ENCODE measurements at regions not wholly inside any gene's neighbourhood (a gene's known extent, or its start where the extent isn't known, plus 50 kb on each side); places are given as distances from the start of the nearest gene placed in this dataset.

GRCh38 chr13:89678466-89679121 is 1668.9 kb upstream of the MIR17HG start:
- TF ChIP-seq CTCF (conservative IDR thresholded peaks at IDR 0.05): no peak
- Mint-ChIP-seq H3K27ac (no peak overlapping the region), H3K9me3 (no peaks in the 10 kb centered on the region), H3K36me3 (no peaks in the 10 kb centered on the region), H3K4me3 (no peak overlapping the region), H3K27me3 (peaks cover 8% of the 10 kb centered on the region), H3K4me1 (ENCODE audit: unreplicated experiment) (peaks cover 4% of the 10 kb centered on the region)
- DNase-seq (ENCODE audit: extremely low spot score, unreplicated experiment): no peak

- no peak for TF ChIP-seq CTCF (conservative IDR thresholded peaks at IDR 0.05)
- H3K4me3 Mint-ChIP-seq: no peak overlapping the region
- H3K36me3 Mint-ChIP-seq: no peaks in the 10 kb centered on the region
- no peaks in the 10 kb centered on the region for H3K9me3 Mint-ChIP-seq
- peaks cover 11% of the 10 kb centered on the region for H3K27me3 Mint-ChIP-seq
- no peak overlapping the region for H3K27ac Mint-ChIP-seq
- DNase-seq (ENCODE audit: extremely low spot score, unreplicated experiment): no peak
- H3K4me1 Mint-ChIP-seq (ENCODE audit: unreplicated experiment): peaks cover 3% of the 10 kb centered on the region
Observed at GRCh38 chr13:89684896-89685295, 1662.6 kb upstream of the MIR17HG start.

GRCh38 chr13:89686171-89686570 is 1661.3 kb upstream of the MIR17HG start:
- Mint-ChIP-seq H3K4me1 (ENCODE audit: unreplicated experiment) (peaks cover 3% of the 10 kb centered on the region), H3K27me3 (peaks cover 6% of the 10 kb centered on the region), H3K27ac (no peak overlapping the region), H3K4me3 (no peak overlapping the region), H3K36me3 (no peaks in the 10 kb centered on the region), H3K9me3 (no peaks in the 10 kb centered on the region)
- no peak for DNase-seq (ENCODE audit: extremely low spot score, unreplicated experiment)
- TF ChIP-seq CTCF (conservative IDR thresholded peaks at IDR 0.05): no peak

GRCh38 chr13:89687066-89687465 is 1660.4 kb upstream of the MIR17HG start:
- Mint-ChIP-seq H3K4me3 (no peak overlapping the region), H3K27ac (no peak overlapping the region), H3K36me3 (no peaks in the 10 kb centered on the region), H3K9me3 (no peaks in the 10 kb centered on the region), H3K4me1 (ENCODE audit: unreplicated experiment) (peaks cover 3% of the 10 kb centered on the region), H3K27me3 (peaks cover 6% of the 10 kb centered on the region)
- TF ChIP-seq CTCF (conservative IDR thresholded peaks at IDR 0.05): no peak
- DNase-seq (ENCODE audit: extremely low spot score, unreplicated experiment): no peak

DNA sequence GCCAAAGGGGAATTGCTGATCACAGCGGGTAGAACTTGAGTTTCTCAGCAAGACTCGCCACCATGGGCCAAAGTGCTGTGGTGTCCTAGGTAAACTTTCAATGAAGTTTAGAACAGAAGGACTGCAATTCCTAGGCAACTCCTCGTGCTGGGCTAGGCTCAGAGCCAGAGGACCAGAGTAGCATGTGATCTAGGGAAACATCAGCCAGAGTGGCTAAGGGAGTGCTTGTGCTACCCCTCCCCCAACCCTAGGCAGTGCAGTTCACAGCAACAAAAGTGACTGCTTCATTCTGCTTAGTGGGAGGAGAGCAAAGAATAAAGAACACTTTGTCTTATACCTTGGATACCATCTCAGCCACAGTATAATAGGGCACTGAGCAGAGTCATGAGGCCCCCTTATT is 1658.6 kb upstream of the MIR17HG start:
- Mint-ChIP-seq H3K4me1 (ENCODE audit: unreplicated experiment) (peaks cover 3% of the 10 kb centered on the region), H3K27ac (no peak overlapping the region), H3K9me3 (no peaks in the 10 kb centered on the region), H3K4me3 (no peak overlapping the region), H3K27me3 (peaks cover 6% of the 10 kb centered on the region), H3K36me3 (no peaks in the 10 kb centered on the region)
- DNase-seq (ENCODE audit: extremely low spot score, unreplicated experiment): no peak
- no peak for TF ChIP-seq CTCF (conservative IDR thresholded peaks at IDR 0.05)

GRCh38 chr13:89694451-89694850 is 1653.0 kb upstream of the MIR17HG start:
- Mint-ChIP-seq H3K4me1 (ENCODE audit: unreplicated experiment) (peaks cover 7% of the 10 kb centered on the region), H3K4me3 (no peak overlapping the region), H3K9me3 (no peaks in the 10 kb centered on the region), H3K27ac (no peak overlapping the region), H3K27me3 (no peaks in the 10 kb centered on the region), H3K36me3 (no peaks in the 10 kb centered on the region)
- no peak for TF ChIP-seq CTCF (conservative IDR thresholded peaks at IDR 0.05)
- DNase-seq (ENCODE audit: extremely low spot score, unreplicated experiment): no peak

All from type B pancreatic cell (in vitro differentiated cells).